Astrocyte of the cerebellum (primary cell): ENCODE measurements at regions not wholly inside any gene's neighbourhood (a gene's known extent, or its start where the extent isn't known, plus 50 kb on each side); places are given as distances from the start of the nearest gene placed in this dataset.

Experiments
- DNase-seq: peaks from one replicate; pipeline ENCODE4 v3.0.0-alpha.2; 2011; ENCODE audit warnings: low read depth
- H3K4me3 ChIP-seq: 2 replicates; pipeline ENCODE4 v1.5.1; 2011; ENCODE audit warnings: mild to moderate bottlenecking, low read depth, low read length, moderate library complexity
- CTCF ChIP-seq: IDR thresholded peaks from 2 replicates; pipeline ENCODE4 v1.5.1; 2012; ENCODE audit warnings: low read length, low read depth, moderate library complexity, mild to moderate bottlenecking; ENCODE audit errors: missing control alignments
- in situ Hi-C: cut with HindIII; loops from 2 replicates; pipeline ENCODE4 v1.10.0; 2017; ENCODE audit warnings: low sequenced_read_pairs

GRCh38 chr14:65258391-65258790 is 154.1 kb upstream of the FUT8 start:
- TF ChIP-seq CTCF, result no peak
- no peak overlapping the region for H3K4me3 ChIP-seq
- no peak for DNase-seq
- in situ Hi-C loops, result no loop called here

- TF ChIP-seq CTCF, result no peak
- in situ Hi-C loops, result no loop called here
Measured at GRCh38 chr14:65259000-65259399, 153.5 kb upstream of the FUT8 start.

DNA sequence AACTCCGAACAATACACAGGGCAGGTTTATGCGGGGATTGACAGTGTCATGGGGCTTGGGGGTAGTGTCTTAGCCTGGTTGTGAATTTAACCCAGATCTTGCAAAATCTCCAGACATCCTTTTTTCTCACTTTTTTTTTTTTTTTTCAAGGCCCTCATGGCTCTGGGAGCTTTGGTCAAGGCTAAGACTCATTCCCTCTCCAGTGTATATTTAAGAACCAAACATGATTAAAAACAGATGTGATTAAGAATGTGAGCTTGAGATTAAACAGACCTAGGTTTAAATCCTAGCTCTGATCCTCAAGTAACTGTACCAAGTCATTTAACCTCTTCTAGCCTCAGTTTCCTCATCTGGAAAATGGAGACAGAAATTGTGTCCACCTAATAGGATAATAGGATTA is 151.7 kb upstream of the FUT8 start:
- in situ Hi-C loops, result no loop called here
- no peak for TF ChIP-seq CTCF
- DNase-seq, result no peak
- no peak overlapping the region for H3K4me3 ChIP-seq

More at GRCh38 chr14:65259000-65259399, 153.5 kb upstream of the FUT8 start:
- H3K4me3 ChIP-seq, result no peak overlapping the region
- DNase-seq, result no peak

GRCh38 chr14:65261425-65261920 is 151.1 kb upstream of the FUT8 start:
- in situ Hi-C loops, result no loop called here
- TF ChIP-seq CTCF, result no peak
- no peak overlapping the region for H3K4me3 ChIP-seq
- no peak for DNase-seq

DNA sequence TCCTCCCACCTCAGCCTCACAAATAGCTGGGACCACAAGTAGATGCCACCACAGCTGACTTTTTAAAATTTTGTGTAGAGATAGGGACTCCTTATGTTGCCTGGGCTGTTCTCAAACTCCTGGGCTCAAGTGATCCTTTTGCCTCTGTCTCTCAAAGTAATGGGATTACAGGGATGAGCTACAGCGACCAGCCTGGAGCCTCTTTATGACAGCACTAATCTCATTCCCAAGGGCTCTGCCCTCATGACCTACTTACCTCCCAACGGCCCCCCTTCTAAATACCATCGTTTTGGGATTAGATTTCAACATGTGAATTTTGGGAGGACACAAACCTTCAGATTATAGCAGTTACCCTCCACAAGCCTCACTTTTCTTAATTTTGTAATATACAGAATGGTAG is 150.6 kb upstream of the FUT8 start:
- no peak for DNase-seq
- no peak for TF ChIP-seq CTCF
- in situ Hi-C loops, result no loop called here
- no peak overlapping the region for H3K4me3 ChIP-seq

GRCh38 chr14:65263177-65263788 is 149.2 kb upstream of the FUT8 start:
- in situ Hi-C loops, result no loop called here
- no peak for TF ChIP-seq CTCF
- DNase-seq, result no peak
- no peak overlapping the region for H3K4me3 ChIP-seq
